Right cardiac atrium (tissue), 5 donors: ENCODE measurements at regions not wholly inside any gene's neighbourhood (a gene's known extent, or its start where the extent isn't known, plus 50 kb on each side); places are given as distances from the start of the nearest gene placed in this dataset.

Experiments
- ATAC-seq, 2 donors: fragments of 200-7000 bp; cut with Tn5 transposase; one replicate each; pipeline versions ENCODE4 v1.8.0 to v1.9.1; 2020; ENCODE audit warnings: moderate library complexity in 2 of 2, mild to moderate bottlenecking in 1 of 2
- DNase-seq, 3 donors: peaks; one replicate each; pipeline ENCODE4 v3.0.0-alpha.2; 2020
- H3K27ac ChIP-seq: one replicate; pipeline ENCODE4 v1.5.1; 2013; ENCODE audit warnings: mild to moderate bottlenecking, low read length, control low read depth, moderate library complexity
- H3K27me3 ChIP-seq: one replicate; pipeline ENCODE4 v1.6.1; 2013; ENCODE audit not compliant: control insufficient read depth, insufficient read depth
- H3K4me1 ChIP-seq: one replicate; pipeline ENCODE4 v1.6.1; 2013; ENCODE audit warnings: low read length; ENCODE audit not compliant: control insufficient read depth, insufficient read depth
- H3K4me3 ChIP-seq: one replicate; pipeline ENCODE4 v1.5.1; 2013; ENCODE audit warnings: low read length, control low read depth
- H3K9me3 ChIP-seq: one replicate; pipeline ENCODE4 v1.6.1; 2013; ENCODE audit warnings: low read length; ENCODE audit not compliant: control insufficient read depth
- WGBS: extraction: QIAGEN DNeasy Blood & Tissue Kit; methylation state at CpG from one replicate; pipeline ENCODE4 v1.1.7; 2013; 5-methylcytosine and 5-hydroxymethylcytosine counted together
- intact Hi-C, 4 donors: fragments of 100-400 bp; cut with DNase I; formaldehyde crosslinking; loops; one replicate each; pipeline versions ENCODE4 v1.11.0 to v1.14.0; 2022 to 2023
- donor health status: healthy with polysubstance abuse.
- donor health status: DM: no; HTN: yes; CAD: no.
- donor health status: DM: no; HTN: no; CAD: no.
- donor health status: DM: no; HTN: yes; CAD: no; lungs with severe emphysema.
- donor health status: DM: yes; HTN: yes; CAD: no.

GRCh38 chr1:163406772-163407171 is 85.0 kb downstream of the NUF2 start:
- Histone ChIP-seq H3K27ac (no peak overlapping the region), H3K9me3 (no peaks in the 10 kb centered on the region), H3K4me3 (no peak overlapping the region), H3K4me1 (no peaks in the 10 kb centered on the region), H3K27me3 (no peaks in the 10 kb centered on the region)
- ATAC-seq (no peak), DNase-seq (no peak)
- WGBS, result 25% methylated on average over 7 of the region's 7 CpGs
- intact Hi-C loops, result no loop called here

GRCh38 chr1:163408262-163408661 is 86.5 kb downstream of the NUF2 start:
- 94% methylated on average over 24 of the region's 24 CpGs for WGBS
- intact Hi-C loops, result no loop called here
- no peak for ATAC-seq

GRCh38 chr1:163410073-163410999 is 88.6 kb downstream of the NUF2 start:
- DNase-seq (peak in 2 of 3 donors; percentile 16 to 49), ATAC-seq (no peak)
- H3K27me3 ChIP-seq, result no peaks in the 10 kb centered on the region
- H3K9me3 ChIP-seq, result no peaks in the 10 kb centered on the region
- H3K4me3 ChIP-seq, result no peak overlapping the region
- intact Hi-C loops, result loop anchor here in 1 of 4 donors (10.0 kb wide), 1 partner anchor 1664 kb away; no protein-coding TSS in a partner anchor
- no peaks in the 10 kb centered on the region for H3K4me1 ChIP-seq
- no peak overlapping the region for H3K27ac ChIP-seq
- 23% methylated on average over 10 of the region's 10 CpGs for WGBS

More at GRCh38 chr1:163408262-163408661, 86.5 kb downstream of the NUF2 start:
- no peaks in the 10 kb centered on the region for H3K27me3 ChIP-seq
- no peaks in the 10 kb centered on the region for H3K4me1 ChIP-seq
- DNase-seq, result no peak
- H3K4me3 ChIP-seq, result no peak overlapping the region
- H3K9me3 ChIP-seq, result no peaks in the 10 kb centered on the region
- H3K27ac ChIP-seq, result no peak overlapping the region

GRCh38 chr1:163412221-163412620 is 90.5 kb downstream of the NUF2 start:
- H3K4me3 ChIP-seq, result no peak overlapping the region
- peaks cover 2% of the 10 kb centered on the region for H3K4me1 ChIP-seq
- no peak overlapping the region for H3K27ac ChIP-seq
- intact Hi-C loops, result loop anchor here in 1 of 4 donors (10.0 kb wide), 1 partner anchor 1663 kb away; no protein-coding TSS in a partner anchor
- ATAC-seq, result no peak
- no peak for DNase-seq
- H3K27me3 ChIP-seq, result no peaks in the 10 kb centered on the region
- H3K9me3 ChIP-seq, result no peaks in the 10 kb centered on the region
- 91% methylated on average over 1 of the region's 1 CpG for WGBS

GRCh38 chr1:163414778-163415177 is 93.0 kb downstream of the NUF2 start:
- no peak for ATAC-seq
- no peaks in the 10 kb centered on the region for H3K9me3 ChIP-seq
- 85% methylated on average over 3 of the region's 3 CpGs for WGBS
- no peak overlapping the region for H3K27ac ChIP-seq
- H3K4me3 ChIP-seq, result no peak overlapping the region
- DNase-seq, result no peak
- no peaks in the 10 kb centered on the region for H3K27me3 ChIP-seq
- peaks cover 2% of the 10 kb centered on the region for H3K4me1 ChIP-seq
- intact Hi-C loops, result loop anchor here in 1 of 4 donors (10.0 kb wide), 1 partner anchor 1660 kb away; no protein-coding TSS in a partner anchor

- ATAC-seq, result no peak
- WGBS, result 54% methylated on average over 2 of the region's 2 CpGs
- intact Hi-C loops, result no loop called here
Measured at GRCh38 chr1:163421701-163422100, 99.9 kb downstream of the NUF2 start.

GRCh38 chr1:163422738-163423404 is 101.1 kb downstream of the NUF2 start:
- DNase-seq, result no peak
- Histone ChIP-seq H3K4me3 (no peak overlapping the region), H3K27ac (no peak overlapping the region), H3K4me1 (no peaks in the 10 kb centered on the region), H3K27me3 (no peaks in the 10 kb centered on the region), H3K9me3 (no peaks in the 10 kb centered on the region)
- 93% methylated on average over 27 of the region's 27 CpGs for WGBS
- intact Hi-C loops, result no loop called here
- no peak for ATAC-seq

More at GRCh38 chr1:163421701-163422100, 99.9 kb downstream of the NUF2 start:
- no peak for DNase-seq
- Histone ChIP-seq H3K4me1 (no peaks in the 10 kb centered on the region), H3K27ac (no peak overlapping the region), H3K4me3 (no peak overlapping the region), H3K9me3 (no peaks in the 10 kb centered on the region), H3K27me3 (no peaks in the 10 kb centered on the region)

GRCh38 chr1:163426505-163427251 is 104.9 kb downstream of the NUF2 start:
- ATAC-seq (no peak), DNase-seq (no peak)
- Histone ChIP-seq H3K4me3 (no peak overlapping the region), H3K27me3 (no peaks in the 10 kb centered on the region), H3K27ac (no peak overlapping the region), H3K4me1 (no peaks in the 10 kb centered on the region), H3K9me3 (no peaks in the 10 kb centered on the region)
- intact Hi-C loops, result no loop called here
- 49% methylated on average over 2 of the region's 2 CpGs for WGBS

- Histone ChIP-seq H3K9me3 (no peaks in the 10 kb centered on the region), H3K27me3 (no peaks in the 10 kb centered on the region), H3K4me3 (no peak overlapping the region), H3K27ac (no peak overlapping the region), H3K4me1 (no peaks in the 10 kb centered on the region)
- intact Hi-C loops, result no loop called here
- 50% methylated on average over 3 of the region's 3 CpGs for WGBS
- no peak for ATAC-seq
- no peak for DNase-seq
Measured at GRCh38 chr1:163427279-163427678, 105.5 kb downstream of the NUF2 start.

- Histone ChIP-seq H3K27ac (no peak overlapping the region), H3K4me1 (no peaks in the 10 kb centered on the region), H3K4me3 (no peak overlapping the region), H3K27me3 (no peaks in the 10 kb centered on the region), H3K9me3 (no peaks in the 10 kb centered on the region)
- no peak for ATAC-seq
- intact Hi-C loops, result no loop called here
- DNase-seq, result no peak
- WGBS, result 47% methylated on average over 6 of the region's 6 CpGs
Measured at GRCh38 chr1:163436140-163436812, 114.5 kb downstream of the NUF2 start.
